ENCODE measurements at regions not wholly inside any gene's neighbourhood (a gene's known extent, or its start where the extent isn't known, plus 50 kb on each side); places are given as distances from the start of the nearest gene placed in this dataset.

- intact Hi-C loops (cut with micrococcal nuclease), result no loop called here
- ChIA-PET POLR2A (no interaction called here), CTCF (no interaction called here)
- no peak for ATAC-seq
- no peak overlapping the region for H3K4me3 Mint-ChIP-seq
- TF ChIP-seq CTCF (IDR thresholded peaks at IDR 0.05), result no peak
- H3K36me3 Mint-ChIP-seq (ENCODE audit: low read depth), result no peaks in the 10 kb centered on the region
- DNase-seq, result no peak
- no peak overlapping the region for H3K27ac Mint-ChIP-seq
- no peaks in the 10 kb centered on the region for H3K4me1 Mint-ChIP-seq (ENCODE audit: low read depth)
- H3K27me3 Mint-ChIP-seq, result peaks cover 7% of the 10 kb centered on the region
- no peaks in the 10 kb centered on the region for H3K9me3 Mint-ChIP-seq
These were observed 125.5 kb upstream of the PLXNA2 start for GRCh38 chr1:208369658-208370057.

GRCh38 chr1:208374391-208374941, 130.3 kb upstream of the PLXNA2 start:
- no peak for DNase-seq
- no peak overlapping the region for H3K27ac Mint-ChIP-seq

GRCh38 chr1:208381481-208381880, 137.3 kb upstream of the PLXNA2 start:
- peaks cover 5% of the 10 kb centered on the region for H3K27me3 Mint-ChIP-seq
- CTCF ChIA-PET, result no interaction called here

More at GRCh38 chr1:208374391-208374941, 130.3 kb upstream of the PLXNA2 start:
- intact Hi-C loops (cut with micrococcal nuclease), result no loop called here
- ChIA-PET CTCF (no interaction called here), POLR2A (no interaction called here)
- H3K27me3 Mint-ChIP-seq, result peaks cover 8% of the 10 kb centered on the region
- TF ChIP-seq CTCF (IDR thresholded peaks at IDR 0.05), result no peak
- H3K4me3 Mint-ChIP-seq, result no peak overlapping the region
- H3K9me3 Mint-ChIP-seq, result no peaks in the 10 kb centered on the region
- no peaks in the 10 kb centered on the region for H3K36me3 Mint-ChIP-seq (ENCODE audit: low read depth)
- H3K4me1 Mint-ChIP-seq (ENCODE audit: low read depth), result no peaks in the 10 kb centered on the region
- no peak for ATAC-seq

GRCh38 chr1:208387908-208388811, 144.0 kb upstream of the PLXNA2 start:
- no peak for ATAC-seq
- no peaks in the 10 kb centered on the region for H3K9me3 Mint-ChIP-seq
- TF ChIP-seq CTCF (IDR thresholded peaks at IDR 0.05), result no peak
- ChIA-PET CTCF (no interaction called here), POLR2A (no interaction called here)
- DNase-seq, result no peak
- H3K4me1 Mint-ChIP-seq (ENCODE audit: low read depth), result no peaks in the 10 kb centered on the region
- peaks cover 8% of the 10 kb centered on the region for H3K27me3 Mint-ChIP-seq
- no peaks in the 10 kb centered on the region for H3K36me3 Mint-ChIP-seq (ENCODE audit: low read depth)
- H3K4me3 Mint-ChIP-seq, result no peak overlapping the region
- intact Hi-C loops (cut with micrococcal nuclease), result no loop called here
- no peak overlapping the region for H3K27ac Mint-ChIP-seq

More at GRCh38 chr1:208381481-208381880, 137.3 kb upstream of the PLXNA2 start:
- H3K36me3 Mint-ChIP-seq (ENCODE audit: low read depth), result no peaks in the 10 kb centered on the region
- no peaks in the 10 kb centered on the region for H3K9me3 Mint-ChIP-seq
- DNase-seq (no peak), ATAC-seq (no peak)
- no peak overlapping the region for H3K27ac Mint-ChIP-seq
- no peak for TF ChIP-seq CTCF (IDR thresholded peaks at IDR 0.05)
- H3K4me3 Mint-ChIP-seq, result no peak overlapping the region
- POLR2A ChIA-PET, result no interaction called here
- H3K4me1 Mint-ChIP-seq (ENCODE audit: low read depth), result no peaks in the 10 kb centered on the region
- intact Hi-C loops (cut with micrococcal nuclease), result no loop called here

GRCh38 chr1:208393416-208393815, 149.2 kb upstream of the PLXNA2 start:
- Mint-ChIP-seq H3K36me3 (ENCODE audit: low read depth) (no peaks in the 10 kb centered on the region), H3K9me3 (no peaks in the 10 kb centered on the region), H3K4me1 (ENCODE audit: low read depth) (no peaks in the 10 kb centered on the region), H3K27ac (no peak overlapping the region), H3K27me3 (peaks cover 10% of the 10 kb centered on the region), H3K4me3 (no peak overlapping the region)
- TF ChIP-seq CTCF (IDR thresholded peaks at IDR 0.05), result no peak
- intact Hi-C loops (cut with micrococcal nuclease), result no loop called here
- ChIA-PET CTCF (no interaction called here), POLR2A (no interaction called here)
- DNase-seq (no peak), ATAC-seq (no peak)
